ENCODE measurements at regions not wholly inside any gene's neighbourhood (a gene's known extent, or its start where the extent isn't known, plus 50 kb on each side); places are given as distances from the start of the nearest gene placed in this dataset.

DNA sequence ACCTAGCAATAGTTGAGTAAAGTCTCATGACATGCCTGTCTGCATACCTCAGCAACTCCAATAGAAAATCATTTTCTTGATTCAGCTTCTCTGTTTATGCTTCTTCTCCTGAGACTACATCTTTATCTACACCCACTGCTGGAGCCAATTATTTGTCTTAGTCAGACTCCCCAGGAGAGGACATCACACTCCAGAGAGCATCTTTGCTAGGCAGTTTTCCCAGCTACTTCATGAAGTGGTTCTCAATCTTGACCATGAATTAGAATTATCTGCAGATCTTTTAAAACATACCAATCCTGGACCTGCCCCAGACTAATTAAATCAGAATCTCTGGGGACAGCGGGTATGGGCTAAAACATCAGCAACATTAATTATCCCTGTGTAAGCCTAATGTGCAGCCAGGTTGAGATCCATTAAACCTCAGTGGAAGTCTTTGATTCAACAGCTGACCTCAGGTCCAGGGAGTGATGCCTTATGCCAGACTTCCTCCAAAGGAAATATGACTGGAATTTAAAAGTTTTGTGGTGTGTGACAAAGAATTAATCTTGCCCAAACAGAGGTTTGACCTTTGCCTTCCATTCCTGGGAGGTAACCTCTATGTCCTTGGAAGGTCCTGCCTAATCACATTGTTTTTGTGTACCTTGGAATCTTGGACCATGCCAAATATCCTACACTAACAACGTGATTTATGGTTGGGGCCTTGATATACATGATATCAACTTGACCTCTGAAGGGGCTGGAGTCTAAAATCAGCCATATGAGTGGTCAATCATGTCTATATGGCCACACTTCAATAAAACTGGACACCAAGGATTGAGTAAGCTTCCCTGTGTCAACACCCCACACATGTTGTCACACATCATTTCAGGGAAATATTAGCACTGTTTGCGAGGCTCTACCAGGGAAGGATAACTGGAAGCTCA lies 99.3 kb upstream of the DNAJC10 start (continued):
- TF ChIP-seq TCF12 (IDR thresholded peaks at IDR 0.05; ENCODE audit: low read depth, low read length) (no peak), BACH1 (IDR thresholded peaks at IDR 0.05; ENCODE audit: borderline replicate concordance) (no peak), NRF1 (conservative IDR thresholded peaks at IDR 0.05; ENCODE audit: low read depth, low read length) (no peak), ZNF24 (IDR thresholded peaks at IDR 0.05) (no peak), RBBP5 (conservative IDR thresholded peaks at IDR 0.05) (no peak), ELK1 (IDR thresholded peaks at IDR 0.05; ENCODE audit: low read depth, low read length) (no peak)
- TF ChIP-seq, protein P1, sequence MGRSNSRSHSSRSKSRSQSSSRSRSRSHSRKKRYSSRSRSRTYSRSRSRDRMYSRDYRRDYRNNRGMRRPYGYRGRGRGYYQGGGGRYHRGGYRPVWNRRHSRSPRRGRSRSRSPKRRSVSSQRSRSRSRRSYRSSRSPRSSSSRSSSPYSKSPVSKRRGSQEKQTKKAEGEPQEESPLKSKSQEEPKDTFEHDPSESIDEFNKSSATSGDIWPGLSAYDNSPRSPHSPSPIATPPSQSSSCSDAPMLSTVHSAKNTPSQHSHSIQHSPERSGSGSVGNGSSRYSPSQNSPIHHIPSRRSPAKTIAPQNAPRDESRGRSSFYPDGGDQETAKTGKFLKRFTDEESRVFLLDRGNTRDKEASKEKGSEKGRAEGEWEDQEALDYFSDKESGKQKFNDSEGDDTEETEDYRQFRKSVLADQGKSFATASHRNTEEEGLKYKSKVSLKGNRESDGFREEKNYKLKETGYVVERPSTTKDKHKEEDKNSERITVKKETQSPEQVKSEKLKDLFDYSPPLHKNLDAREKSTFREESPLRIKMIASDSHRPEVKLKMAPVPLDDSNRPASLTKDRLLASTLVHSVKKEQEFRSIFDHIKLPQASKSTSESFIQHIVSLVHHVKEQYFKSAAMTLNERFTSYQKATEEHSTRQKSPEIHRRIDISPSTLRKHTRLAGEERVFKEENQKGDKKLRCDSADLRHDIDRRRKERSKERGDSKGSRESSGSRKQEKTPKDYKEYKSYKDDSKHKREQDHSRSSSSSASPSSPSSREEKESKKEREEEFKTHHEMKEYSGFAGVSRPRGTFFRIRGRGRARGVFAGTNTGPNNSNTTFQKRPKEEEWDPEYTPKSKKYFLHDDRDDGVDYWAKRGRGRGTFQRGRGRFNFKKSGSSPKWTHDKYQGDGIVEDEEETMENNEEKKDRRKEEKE (IDR thresholded peaks at IDR 0.05), result no peak

DNA sequence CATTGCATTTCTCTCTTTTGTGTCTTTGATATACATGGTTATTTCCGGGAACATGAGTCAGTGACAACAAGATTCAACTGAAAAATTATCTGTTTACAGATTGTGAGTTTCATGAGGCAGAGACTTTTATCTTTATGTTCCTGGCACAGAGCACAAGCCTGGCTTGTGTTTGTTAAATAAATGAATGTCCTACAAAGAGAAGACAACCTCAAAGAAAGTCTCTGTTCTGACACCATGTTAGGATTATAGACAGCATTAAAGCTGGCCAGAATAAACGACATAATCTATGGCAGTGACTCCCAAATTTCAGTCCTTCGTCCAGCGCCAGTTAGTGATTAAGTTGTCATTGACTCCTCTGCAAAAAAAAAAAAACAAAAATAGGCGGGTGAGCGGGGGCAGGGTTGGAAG lies 97.4 kb upstream of the DNAJC10 start:
- Histone ChIP-seq H3K36me3 (ENCODE audit: control insufficient read depth in 2 of 2, insufficient read depth in 2 of 2, low read length in 1 of 2) (no peaks in the 10 kb centered on the region), H3K4me1 (ENCODE audit: control insufficient read depth, insufficient read depth, low read length) (no peaks in the 10 kb centered on the region), H3K4me3 (no peak overlapping the region), H3K79me2 (ENCODE audit: control insufficient read depth, insufficient read depth, low read length) (no peaks in the 10 kb centered on the region), H2AFZ (ENCODE audit: control insufficient read depth, low read depth, low read length) (no peak overlapping the region), H3K4me2 (ENCODE audit: control insufficient read depth, insufficient read depth) (no peak overlapping the region), H3K9ac (ENCODE audit: control insufficient read depth, insufficient read depth, low read length) (no peak overlapping the region), H3K9me3 (replicated peaks; ENCODE audit: control insufficient read depth, insufficient read depth, low read length) (no peaks in the 10 kb centered on the region), H3K27me3 (replicated peaks in 1 of 2; ENCODE audit: control insufficient read depth in 2 of 2, insufficient read depth in 2 of 2, low read length in 1 of 2) (no peaks in the 10 kb centered on the region; a peak in 2 of 4 replicates), H3K27ac (ENCODE audit: control insufficient read depth, insufficient read depth) (no peak overlapping the region), H4K20me1 (ENCODE audit: control insufficient read depth, insufficient read depth) (no peaks in the 10 kb centered on the region)
- ChIA-PET RAD21 (ENCODE audit: unreplicated experiment) (no interaction called here), POLR2A (no interaction called here), SMC1A (ENCODE audit: uncharacterized antibody, unreplicated experiment) (no interaction called here), CTCF (no interaction called here)
- DNase-seq (ENCODE audit: low read depth, low spot score) (no peak), ATAC-seq (no peak), FAIRE-seq (no peak)
- in situ Hi-C loops (cut with MboI) (no loop called here), intact Hi-C loops (cut with micrococcal nuclease; ENCODE audit: unreplicated experiment) (no loop called here)
- no TSS peak for BruUV-seq (replicated peaks)
- 58% methylated on average over 6 of the region's 6 CpGs for whole genome bisulfite sequencing (ENCODE audit: insufficient coverage, insufficient replicate concordance, low lambda C conversion rate, missing lambda C conversion rate)
- TF ChIP-seq BHLHE40 (IDR thresholded peaks at IDR 0.05; ENCODE audit: borderline replicate concordance in 1 of 2, low read depth in 2 of 2, low read length in 1 of 2) (no peak), ZNF207 (IDR thresholded peaks at IDR 0.05; ENCODE audit: borderline replicate concordance) (no peak), BCL11A (IDR thresholded peaks at IDR 0.05; ENCODE audit: low read depth, low read length) (no peak), WRNIP1 (IDR thresholded peaks at IDR 0.05; ENCODE audit: borderline replicate concordance, low read depth, low read length) (no peak), MYB (IDR thresholded peaks at IDR 0.05; ENCODE audit: borderline replicate concordance, low read depth, low read length) (no peak), SREBF2 (IDR thresholded peaks at IDR 0.05; ENCODE audit: low read length) (no peak), EZH2 (IDR thresholded peaks at IDR 0.05; ENCODE audit: borderline replicate concordance, control insufficient read depth, low read depth, low read length) (no peak), POLR2AphosphoS5 (IDR thresholded peaks at IDR 0.05; ENCODE audit: low read length) (no peak), CTCF (IDR thresholded peaks at IDR 0.05 in 2 of 3, conservative IDR thresholded peaks at IDR 0.05 in 1 of 3; ENCODE audit: control insufficient read depth in 2 of 3, extremely low read depth in 1 of 3, insufficient read depth in 1 of 3, low read depth in 3 of 3, low read length in 3 of 3) (no peak), KAT2A (conservative IDR thresholded peaks at IDR 0.05; ENCODE audit: control insufficient read depth, low read depth, low read length) (no peak), DPF2 (IDR thresholded peaks at IDR 0.05) (no peak)

Measured in GM12878 (cell line).